ENCODE measurements at regions not wholly inside any gene's neighbourhood (a gene's known extent, or its start where the extent isn't known, plus 50 kb on each side); places are given as distances from the start of the nearest gene placed in this dataset.
A peak's percentile ranks its signal among the peaks of the same experiment; 100 is the strongest.

DNA sequence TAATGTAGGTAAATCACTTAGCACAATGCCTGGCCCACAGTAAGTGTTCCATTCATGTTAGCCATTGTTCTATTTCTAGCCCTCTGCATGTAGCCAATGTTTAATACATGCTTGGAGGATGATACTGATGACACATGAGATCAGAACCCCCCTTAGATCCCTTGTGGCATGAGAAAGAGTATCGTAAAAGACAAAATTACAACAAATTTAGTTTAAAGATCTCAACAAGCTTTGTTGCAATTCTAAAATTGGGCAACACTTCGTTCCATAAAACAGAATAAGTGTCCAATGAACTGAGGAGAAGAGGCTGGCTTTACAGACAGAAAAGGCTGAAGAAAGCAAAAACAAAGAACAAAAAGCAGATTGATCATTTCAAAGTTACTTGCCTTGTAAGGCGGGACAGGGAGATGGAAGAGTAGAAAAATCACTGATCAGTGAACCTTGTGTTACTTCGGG is 148.7 kb upstream of the SLC1A4 start:
- DNase-seq (peak in 2 of 3 donors; percentile 54 to 76), ATAC-seq (ENCODE audit: insufficient read depth, low FRiP score) (no peak)
- 52 to 68% methylated on average over 4 of the region's 4 CpGs for WGBS, 2 donors
- Histone ChIP-seq H3K9me3 (ENCODE audit: control insufficient read depth in 4 of 4, insufficient read depth in 3 of 4, low read length in 3 of 4) (no peaks in the 10 kb centered on the region), H3K9ac (ENCODE audit: insufficient read depth in 1 of 2, low read length in 2 of 2) (no peak overlapping the region), H3K27me3 (ENCODE audit: control insufficient read depth in 3 of 3, insufficient read depth in 3 of 3, low read length in 2 of 3) (no peaks in the 10 kb centered on the region), H3K4me3 (no peak overlapping the region), H3K27ac (ENCODE audit: low read depth in 1 of 2, low read length in 1 of 2) (no peak overlapping the region), H3K36me3 (ENCODE audit: control insufficient read depth in 4 of 4, insufficient read depth in 4 of 4, low read length in 4 of 4) (no peaks in the 10 kb centered on the region), H3K4me1 (ENCODE audit: control insufficient read depth in 5 of 5, insufficient read depth in 5 of 5, low read length in 5 of 5) (peaks cover 0 to 11% (median 0%) of the 10 kb centered on the region in 5 donors)
- TF ChIP-seq, protein P1, sequence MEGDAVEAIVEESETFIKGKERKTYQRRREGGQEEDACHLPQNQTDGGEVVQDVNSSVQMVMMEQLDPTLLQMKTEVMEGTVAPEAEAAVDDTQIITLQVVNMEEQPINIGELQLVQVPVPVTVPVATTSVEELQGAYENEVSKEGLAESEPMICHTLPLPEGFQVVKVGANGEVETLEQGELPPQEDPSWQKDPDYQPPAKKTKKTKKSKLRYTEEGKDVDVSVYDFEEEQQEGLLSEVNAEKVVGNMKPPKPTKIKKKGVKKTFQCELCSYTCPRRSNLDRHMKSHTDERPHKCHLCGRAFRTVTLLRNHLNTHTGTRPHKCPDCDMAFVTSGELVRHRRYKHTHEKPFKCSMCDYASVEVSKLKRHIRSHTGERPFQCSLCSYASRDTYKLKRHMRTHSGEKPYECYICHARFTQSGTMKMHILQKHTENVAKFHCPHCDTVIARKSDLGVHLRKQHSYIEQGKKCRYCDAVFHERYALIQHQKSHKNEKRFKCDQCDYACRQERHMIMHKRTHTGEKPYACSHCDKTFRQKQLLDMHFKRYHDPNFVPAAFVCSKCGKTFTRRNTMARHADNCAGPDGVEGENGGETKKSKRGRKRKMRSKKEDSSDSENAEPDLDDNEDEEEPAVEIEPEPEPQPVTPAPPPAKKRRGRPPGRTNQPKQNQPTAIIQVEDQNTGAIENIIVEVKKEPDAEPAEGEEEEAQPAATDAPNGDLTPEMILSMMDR (IDR thresholded peaks at IDR 0.05; ENCODE audit: control extremely low read depth, extremely low read depth) = no peak

- no peak overlapping the region for H3K9ac ChIP-seq (ENCODE audit: insufficient read depth in 1 of 2, low read length in 2 of 2)
- TF ChIP-seq, protein P1 (IDR thresholded peaks at IDR 0.05; ENCODE audit: control extremely low read depth, extremely low read depth) = no peak
- H3K27ac ChIP-seq (ENCODE audit: low read depth in 1 of 2, low read length in 1 of 2) = no peak overlapping the region
- H3K36me3 ChIP-seq (ENCODE audit: control insufficient read depth in 4 of 4, insufficient read depth in 4 of 4, low read length in 4 of 4) = no peaks in the 10 kb centered on the region
- peaks cover 0 to 19% (median 0%) of the 10 kb centered on the region in 5 donors for H3K4me1 ChIP-seq (ENCODE audit: control insufficient read depth in 5 of 5, insufficient read depth in 5 of 5, low read length in 5 of 5)
- H3K4me3 ChIP-seq = no peak overlapping the region
- no peak for ATAC-seq (ENCODE audit: insufficient read depth, low FRiP score)
- no peak for DNase-seq
- H3K9me3 ChIP-seq (ENCODE audit: control insufficient read depth in 4 of 4, insufficient read depth in 3 of 4, low read length in 3 of 4) = no peaks in the 10 kb centered on the region
- no peaks in the 10 kb centered on the region for H3K27me3 ChIP-seq (ENCODE audit: control insufficient read depth in 3 of 3, insufficient read depth in 3 of 3, low read length in 2 of 3)
- 7 to 45% methylated on average over 2 of the region's 2 CpGs for WGBS, 2 donors
These were observed 147.7 kb upstream of the SLC1A4 start for GRCh38 chr2:64841461-64841860.

DNA sequence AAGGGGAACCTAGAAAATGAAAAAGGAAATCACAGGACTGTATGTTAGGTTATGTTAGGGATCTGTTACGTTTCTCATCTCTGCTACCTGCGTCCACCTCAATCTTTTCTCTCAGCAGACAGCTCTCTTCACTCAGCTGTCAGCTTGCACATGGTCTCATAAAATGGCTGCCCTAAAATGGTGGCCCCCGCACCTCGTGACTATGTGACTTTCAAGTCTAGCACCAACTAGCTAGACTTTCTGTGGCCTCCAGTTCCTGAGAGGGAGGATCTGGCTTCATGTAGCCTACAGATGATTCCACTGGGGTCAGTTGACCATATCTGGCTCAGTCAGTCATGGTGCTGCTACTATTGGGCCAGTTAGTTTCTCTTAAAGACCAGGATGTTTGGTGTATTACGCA is 147.2 kb upstream of the SLC1A4 start:
- H3K4me1 ChIP-seq (ENCODE audit: control insufficient read depth in 5 of 5, insufficient read depth in 5 of 5, low read length in 5 of 5) = peaks cover 0 to 19% (median 0%) of the 10 kb centered on the region in 5 donors

More for the DNA sequence above, 147.2 kb upstream of the SLC1A4 start:
- TF ChIP-seq, protein P1 (IDR thresholded peaks at IDR 0.05; ENCODE audit: control extremely low read depth, extremely low read depth) = no peak
- no peak for ATAC-seq (ENCODE audit: insufficient read depth, low FRiP score)
- DNase-seq = no peak
- Histone ChIP-seq H3K4me3 (no peak overlapping the region), H3K27ac (ENCODE audit: low read depth in 1 of 2, low read length in 1 of 2) (no peak overlapping the region), H3K9me3 (ENCODE audit: control insufficient read depth in 4 of 4, insufficient read depth in 3 of 4, low read length in 3 of 4) (no peaks in the 10 kb centered on the region), H3K36me3 (ENCODE audit: control insufficient read depth in 4 of 4, insufficient read depth in 4 of 4, low read length in 4 of 4) (no peaks in the 10 kb centered on the region), H3K27me3 (ENCODE audit: control insufficient read depth in 3 of 3, insufficient read depth in 3 of 3, low read length in 2 of 3) (no peaks in the 10 kb centered on the region), H3K9ac (ENCODE audit: insufficient read depth in 1 of 2, low read length in 2 of 2) (no peak overlapping the region)
- WGBS, 2 donors = 59 to 86% methylated on average over 5 of the region's 5 CpGs
